Right lobe of liver (tissue), 4 donors: ENCODE measurements at regions not wholly inside any gene's neighbourhood (a gene's known extent, or its start where the extent isn't known, plus 50 kb on each side); places are given as distances from the start of the nearest gene placed in this dataset.

Experiments used
- CTCF ChIP-seq, 4 donors: fragments of 200-600 bp in 3 of 4; fragments of 450-650 bp in 1 of 4; IDR thresholded peaks; one replicate each; pipeline versions ENCODE4 v1.5.1 to v1.8.0; 2016 to 2022; ENCODE audit warnings: antibody characterized with exemption in 4 of 4, mild to moderate bottlenecking in 2 of 4
- POLR2A ChIP-seq: fragments of 450-650 bp; IDR thresholded peaks from one replicate; pipeline ENCODE4 v1.6.1; 2017; ENCODE audit warnings: antibody characterized with exemption, mild to moderate bottlenecking
- donor health status: DM: no; HTN: no; CAD: no.
- donor health status: DM: no; HTN: no; CAD: no.
- donor health status: DM: no; HTN: yes; CAD: no.

GRCh38 chr1:14543191-14543840 is 55.2 kb upstream of the KAZN start:
- TF ChIP-seq CTCF (IDR thresholded peaks at IDR 0.05) (no peak), POLR2A (no peak)
